DMS 273 (cell line): ENCODE measurements at regions not wholly inside any gene's neighbourhood (a gene's known extent, or its start where the extent isn't known, plus 50 kb on each side); places are given as distances from the start of the nearest gene placed in this dataset.

Experiments
- DNase-seq: peaks from one replicate; lab custom pipeline; 2025; ENCODE audit not compliant: unreplicated experiment; lab: John Stamatoyannopoulos, UW

- DNase-seq = peak; percentile 81
Observed at GRCh38 chr15:61639491-61639890, 410.4 kb upstream of the RORA start.

- no peak for DNase-seq
Observed at GRCh38 chr15:61634837-61635236, 405.7 kb upstream of the RORA start.

GRCh38 chr15:61633951-61634350, 404.8 kb upstream of the RORA start:
- no peak for DNase-seq

- DNase-seq = no peak
Observed at GRCh38 chr15:61629269-61629668, 400.2 kb upstream of the RORA start.

GRCh38 chr15:61624950-61625349, 395.8 kb upstream of the RORA start:
- no peak for DNase-seq

- no peak for DNase-seq
Observed at GRCh38 chr15:61623746-61624145, 394.6 kb upstream of the RORA start.

GRCh38 chr15:61621865-61622264, 392.8 kb upstream of the RORA start:
- DNase-seq = no peak

GRCh38 chr15:61621146-61621545, 392.0 kb upstream of the RORA start:
- peak; percentile 61 for DNase-seq

- no peak for DNase-seq
Observed at GRCh38 chr15:61620151-61620550, 391.0 kb upstream of the RORA start.

- DNase-seq = no peak
Observed at GRCh38 chr15:61613729-61614128, 384.6 kb upstream of the RORA start.

GRCh38 chr15:61613138-61613537, 384.0 kb upstream of the RORA start:
- DNase-seq = no peak

GRCh38 chr15:61612111-61612510, 383.0 kb upstream of the RORA start:
- DNase-seq = no peak

GRCh38 chr15:61605343-61605742, 376.2 kb upstream of the RORA start:
- DNase-seq = no peak

- DNase-seq = peak; percentile 51
Observed at GRCh38 chr15:61598655-61599054, 369.6 kb upstream of the RORA start.

- DNase-seq = no peak
Observed at GRCh38 chr15:61584410-61584809, 355.3 kb upstream of the RORA start.

- DNase-seq = no peak
Observed at GRCh38 chr15:61582092-61582491, 353.0 kb upstream of the RORA start.

- DNase-seq = no peak
Observed at GRCh38 chr15:61575597-61575996, 346.5 kb upstream of the RORA start.

- DNase-seq = no peak
Observed at GRCh38 chr15:61571026-61571425, 341.9 kb upstream of the RORA start.

- DNase-seq = no peak
Observed at GRCh38 chr15:61564785-61565184, 335.7 kb upstream of the RORA start.

GRCh38 chr15:61558172-61559136, 329.4 kb upstream of the RORA start:
- DNase-seq = no peak

- no peak for DNase-seq
Observed at GRCh38 chr15:61556037-61556648, 327.0 kb upstream of the RORA start.

- no peak for DNase-seq
Observed at GRCh38 chr15:61549727-61550126, 320.6 kb upstream of the RORA start.
